Calu3 (cell line): ENCODE measurements at regions not wholly inside any gene's neighbourhood (a gene's known extent, or its start where the extent isn't known, plus 50 kb on each side); places are given as distances from the start of the nearest gene placed in this dataset.

Experiments used
- BruUV-seq: library from RNA; stranded (reverse); fragments of 400-500 nt; replicated peaks from 2 replicates; lab custom pipeline; 2021; lab: Mats Ljungman, UMichigan
- CTCF ChIA-PET: fragments of 300-600 bp; sonication (Branson Sonifier 250); formaldehyde crosslinking; loops from one replicate; lab custom pipeline; 2022; ENCODE audit warnings: antibody characterized with exemption; lab: Charles Lee
- DNase-seq: peaks from one replicate; pipeline ENCODE4 v3.0.0; 2022
- H3K27ac Mint-ChIP-seq: one replicate; pipeline ENCODE4 v1.8.0; 2022; ENCODE audit warnings: mixed read lengths; ENCODE audit not compliant: unreplicated experiment
- H3K27me3 Mint-ChIP-seq: one replicate; pipeline ENCODE4 v1.8.0; 2022; ENCODE audit warnings: mixed read lengths; ENCODE audit not compliant: unreplicated experiment
- H3K36me3 Mint-ChIP-seq: one replicate; pipeline ENCODE4 v1.8.0; 2022; ENCODE audit warnings: mild to moderate bottlenecking, moderate library complexity, mixed read lengths; ENCODE audit not compliant: insufficient read depth, unreplicated experiment
- H3K4me1 Mint-ChIP-seq: one replicate; pipeline ENCODE4 v1.8.0; 2022; ENCODE audit warnings: mild to moderate bottlenecking, low read depth, mixed read lengths; ENCODE audit not compliant: unreplicated experiment
- H3K4me3 Mint-ChIP-seq: one replicate; pipeline ENCODE4 v1.8.0; 2022; ENCODE audit warnings: mild to moderate bottlenecking, low read depth, moderate library complexity, mixed read lengths; ENCODE audit not compliant: unreplicated experiment
- H3K9me3 Mint-ChIP-seq: one replicate; pipeline ENCODE4 v1.8.0; 2022; ENCODE audit warnings: low read depth, mixed read lengths; ENCODE audit not compliant: unreplicated experiment
- intact Hi-C: fragments of 100-400 bp; cut with micrococcal nuclease; formaldehyde crosslinking; loops from one replicate; pipeline ENCODE4 v1.10.0; 2022; ENCODE audit not compliant: unreplicated experiment
- TF ChIP-seq, protein P1 (sequence below): fragments of 200-600 bp; IDR thresholded peaks from one replicate; pipeline ENCODE4 v1.8.0; 2022; ENCODE audit warnings: antibody characterized with exemption; ENCODE audit not compliant: unreplicated experiment

DNA sequence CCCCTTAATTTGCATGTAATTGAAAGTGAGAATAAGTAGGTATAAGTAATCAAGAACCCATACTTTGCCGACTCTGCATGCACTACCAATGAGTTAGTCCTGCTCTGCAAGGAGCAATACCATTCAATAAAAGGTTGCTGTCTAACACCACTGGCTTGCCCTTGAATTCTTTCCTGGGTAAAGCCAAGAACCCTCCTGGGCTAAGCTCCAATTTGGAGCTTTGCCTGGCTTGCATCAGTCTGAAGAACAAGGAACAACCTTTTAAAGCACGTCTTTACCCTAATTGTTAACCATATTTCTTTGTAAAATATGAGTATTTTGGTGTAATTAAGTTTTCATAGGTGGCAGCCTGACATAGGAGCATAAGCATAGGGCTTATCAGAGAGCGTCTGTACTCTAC, 367.7 kb downstream of the MEI4 start:
- intact Hi-C loops, result no loop called here
- TF ChIP-seq, protein P1, sequence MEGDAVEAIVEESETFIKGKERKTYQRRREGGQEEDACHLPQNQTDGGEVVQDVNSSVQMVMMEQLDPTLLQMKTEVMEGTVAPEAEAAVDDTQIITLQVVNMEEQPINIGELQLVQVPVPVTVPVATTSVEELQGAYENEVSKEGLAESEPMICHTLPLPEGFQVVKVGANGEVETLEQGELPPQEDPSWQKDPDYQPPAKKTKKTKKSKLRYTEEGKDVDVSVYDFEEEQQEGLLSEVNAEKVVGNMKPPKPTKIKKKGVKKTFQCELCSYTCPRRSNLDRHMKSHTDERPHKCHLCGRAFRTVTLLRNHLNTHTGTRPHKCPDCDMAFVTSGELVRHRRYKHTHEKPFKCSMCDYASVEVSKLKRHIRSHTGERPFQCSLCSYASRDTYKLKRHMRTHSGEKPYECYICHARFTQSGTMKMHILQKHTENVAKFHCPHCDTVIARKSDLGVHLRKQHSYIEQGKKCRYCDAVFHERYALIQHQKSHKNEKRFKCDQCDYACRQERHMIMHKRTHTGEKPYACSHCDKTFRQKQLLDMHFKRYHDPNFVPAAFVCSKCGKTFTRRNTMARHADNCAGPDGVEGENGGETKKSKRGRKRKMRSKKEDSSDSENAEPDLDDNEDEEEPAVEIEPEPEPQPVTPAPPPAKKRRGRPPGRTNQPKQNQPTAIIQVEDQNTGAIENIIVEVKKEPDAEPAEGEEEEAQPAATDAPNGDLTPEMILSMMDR, result no peak
- no peak overlapping the region for H3K27ac Mint-ChIP-seq
- H3K9me3 Mint-ChIP-seq, result peaks cover 3% of the 10 kb centered on the region
- DNase-seq, result no peak
- BruUV-seq, result no TSS peak
- no peak overlapping the region for H3K4me3 Mint-ChIP-seq
- no peaks in the 10 kb centered on the region for H3K36me3 Mint-ChIP-seq
- CTCF ChIA-PET, result no interaction called here
- no peaks in the 10 kb centered on the region for H3K4me1 Mint-ChIP-seq
- no peaks in the 10 kb centered on the region for H3K27me3 Mint-ChIP-seq

DNA sequence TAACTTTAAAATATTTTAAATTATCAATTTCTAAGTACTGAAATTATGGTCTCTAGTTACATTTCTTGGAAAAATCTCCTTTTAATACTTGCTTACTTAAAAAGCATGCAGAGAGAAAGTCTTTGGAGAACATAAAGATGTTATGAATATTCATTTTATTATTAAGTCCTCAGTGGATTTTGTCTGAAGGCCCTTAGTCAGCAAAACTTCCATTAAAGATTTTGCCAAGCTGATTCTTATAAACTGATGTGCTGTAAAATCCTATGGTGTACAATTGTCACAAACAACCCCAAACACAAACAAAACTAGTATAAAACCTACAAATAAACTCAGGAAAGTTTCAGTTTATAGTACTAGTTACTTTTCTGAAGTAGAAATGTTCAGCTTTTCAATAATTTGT, 372.7 kb downstream of the MEI4 start:
- no peaks in the 10 kb centered on the region for H3K27me3 Mint-ChIP-seq
- H3K4me3 Mint-ChIP-seq, result no peak overlapping the region
- intact Hi-C loops, result no loop called here
- no TSS peak for BruUV-seq
- H3K9me3 Mint-ChIP-seq, result no peaks in the 10 kb centered on the region
- no peaks in the 10 kb centered on the region for H3K36me3 Mint-ChIP-seq
- no peak overlapping the region for H3K27ac Mint-ChIP-seq
- CTCF ChIA-PET, result no interaction called here
- DNase-seq, result no peak
- no peaks in the 10 kb centered on the region for H3K4me1 Mint-ChIP-seq
- TF ChIP-seq, protein P1, result no peak

DNA sequence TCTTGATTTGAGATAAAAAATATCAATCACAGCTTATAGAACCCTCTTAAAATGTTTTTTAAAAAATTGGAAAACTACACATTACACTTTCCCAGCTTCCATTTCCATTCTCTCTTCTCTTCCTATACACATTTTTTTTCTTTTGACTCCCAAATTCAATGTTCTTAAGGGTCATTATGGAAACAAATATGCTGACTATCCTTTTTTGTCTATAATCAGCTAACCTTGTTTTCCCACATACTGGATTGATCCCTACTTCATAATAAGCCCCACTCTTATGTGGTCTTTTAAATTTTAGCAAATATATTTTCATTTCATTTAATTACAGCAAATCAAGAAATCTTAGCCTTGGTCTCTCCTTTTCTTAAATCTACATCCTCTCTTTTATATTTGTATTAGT, 378.4 kb downstream of the MEI4 start:
- DNase-seq, result no peak
- Mint-ChIP-seq H3K27me3 (no peaks in the 10 kb centered on the region), H3K27ac (no peak overlapping the region), H3K4me1 (no peaks in the 10 kb centered on the region), H3K4me3 (no peak overlapping the region), H3K9me3 (no peaks in the 10 kb centered on the region), H3K36me3 (no peaks in the 10 kb centered on the region)
- intact Hi-C loops, result no loop called here
- CTCF ChIA-PET, result no interaction called here
- TF ChIP-seq, protein P1, result no peak
- BruUV-seq, result no TSS peak

DNA sequence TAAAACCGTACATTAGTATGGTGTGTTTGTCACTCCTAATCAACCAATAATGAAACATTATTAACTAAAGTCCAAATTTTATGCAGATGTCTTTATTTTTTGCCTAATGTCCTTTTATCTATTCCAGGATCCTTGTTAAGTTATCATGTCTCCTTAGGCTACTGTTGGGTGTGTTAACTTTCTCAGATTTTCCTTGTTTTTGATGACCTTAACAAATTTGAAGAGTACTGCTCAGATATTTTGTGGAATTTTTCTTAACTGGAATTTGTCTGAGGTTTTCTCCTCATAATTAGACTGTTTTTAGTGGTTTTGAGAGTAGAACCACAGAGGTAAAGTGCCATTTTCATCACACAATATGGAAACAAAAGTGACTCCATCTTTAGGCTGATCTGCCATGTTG, 406.3 kb downstream of the MEI4 start:
- intact Hi-C loops, result no loop called here
- H3K4me1 Mint-ChIP-seq, result no peaks in the 10 kb centered on the region
- peaks cover 8% of the 10 kb centered on the region for H3K9me3 Mint-ChIP-seq
- CTCF ChIA-PET, result no interaction called here
- DNase-seq, result no peak
- no peak overlapping the region for H3K4me3 Mint-ChIP-seq
- no peaks in the 10 kb centered on the region for H3K36me3 Mint-ChIP-seq
- H3K27me3 Mint-ChIP-seq, result no peaks in the 10 kb centered on the region
- H3K27ac Mint-ChIP-seq, result no peak overlapping the region
- TF ChIP-seq, protein P1, result no peak
- BruUV-seq, result no TSS peak
